Activated CD8-positive, alpha-beta memory T cell treated with anti-CD3 and anti-CD28 coated beads for 36 hours (primary cell): ENCODE measurements at regions not wholly inside any gene's neighbourhood (a gene's known extent, or its start where the extent isn't known, plus 50 kb on each side); places are given as distances from the start of the nearest gene placed in this dataset.

Experiments used
- CTCF ChIA-PET: fragments of 350-600 bp; sonication (Branson Sonifier 250); formaldehyde crosslinking; loops from one replicate; lab custom pipeline; 2021; ENCODE audit warnings: antibody characterized with exemption; lab: Charles Lee
- POLR2A ChIA-PET: fragments of 350-600 bp; sonication (Branson Sonifier 250); formaldehyde crosslinking; loops from one replicate; lab custom pipeline; 2021; ENCODE audit warnings: antibody characterized with exemption; lab: Charles Lee

DNA sequence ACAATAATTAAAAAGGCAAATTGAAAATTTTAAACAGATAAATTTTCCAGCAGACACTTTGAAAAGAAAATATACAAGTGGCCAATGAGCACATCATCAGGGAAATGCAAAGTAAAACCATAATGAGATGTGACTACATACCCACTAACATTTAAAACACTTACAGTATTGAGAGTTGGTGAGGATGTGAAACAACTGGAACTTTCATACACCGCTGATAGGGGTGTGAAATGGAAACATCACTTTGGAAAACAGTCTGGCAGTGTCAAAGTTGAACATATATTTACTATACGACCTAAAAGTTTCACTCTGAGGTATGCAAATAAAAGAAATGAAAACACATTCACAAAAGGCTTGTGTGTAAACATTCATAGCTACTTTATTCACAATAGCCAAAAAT lies 94.0 kb upstream of the GNAO1 start:
- ChIA-PET POLR2A (no interaction called here), CTCF (no interaction called here)

DNA sequence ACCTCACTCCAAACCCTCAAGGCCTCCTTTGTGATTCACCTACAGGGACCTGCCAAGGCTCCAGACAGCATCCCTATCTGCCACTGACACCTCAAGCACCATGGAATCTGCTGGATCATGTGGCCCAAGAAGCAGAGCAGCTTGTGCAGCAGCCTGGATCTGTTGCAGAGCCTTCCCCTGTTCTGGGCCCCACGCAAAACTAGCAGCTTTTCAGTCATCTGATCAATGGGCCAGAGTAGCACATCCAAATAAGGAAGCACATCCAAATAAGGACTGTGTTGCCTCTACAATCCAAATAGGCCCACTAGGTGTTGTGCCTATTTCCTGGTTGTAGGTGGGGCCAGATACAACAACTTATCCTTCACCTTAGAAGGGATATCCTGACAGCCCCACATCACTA lies 97.1 kb upstream of the GNAO1 start:
- POLR2A ChIA-PET, result no interaction called here
- CTCF ChIA-PET, result no interaction called here

DNA sequence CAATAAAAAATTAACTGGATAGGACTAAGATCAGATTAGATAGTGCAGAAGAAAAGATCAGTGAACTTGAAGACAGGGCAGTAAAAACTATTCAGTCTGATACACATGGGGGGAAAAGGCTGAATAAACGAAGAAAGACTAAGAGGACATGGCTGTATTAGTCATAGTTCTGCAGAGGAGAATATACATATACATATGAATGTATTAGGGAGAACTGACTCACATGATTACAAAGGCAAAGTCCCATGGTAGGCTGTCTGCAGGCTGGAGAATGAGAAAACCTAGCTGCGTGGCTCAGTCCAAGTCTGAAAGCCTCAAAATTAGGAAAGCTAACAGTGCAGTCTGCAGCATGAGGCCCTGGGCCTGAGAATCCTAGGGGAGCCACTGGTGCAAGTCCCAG lies 98.2 kb upstream of the GNAO1 start:
- CTCF ChIA-PET, result no interaction called here

DNA sequence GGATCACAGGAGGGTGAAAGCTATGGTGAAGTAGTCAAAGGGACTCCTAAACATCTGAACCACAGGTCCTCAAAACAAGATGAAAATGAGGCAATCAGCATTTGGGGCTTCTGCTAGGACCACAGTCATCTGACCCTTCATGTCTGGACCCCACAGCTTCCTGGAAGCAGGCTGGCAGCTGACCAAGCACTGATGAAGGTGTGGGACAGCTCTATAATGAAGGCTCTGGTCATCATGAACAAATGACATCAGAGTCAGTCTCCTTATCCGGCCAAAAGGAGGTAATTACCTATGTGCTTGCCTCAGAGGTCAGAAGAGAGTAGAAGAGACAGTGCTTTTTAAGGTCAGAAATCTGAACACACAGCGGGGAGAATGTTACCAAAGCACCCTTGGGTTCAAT lies 101.2 kb upstream of the GNAO1 start:
- POLR2A ChIA-PET, result no interaction called here
- CTCF ChIA-PET, result no interaction called here

More for the DNA sequence above, 98.2 kb upstream of the GNAO1 start:
- POLR2A ChIA-PET, result no interaction called here

DNA sequence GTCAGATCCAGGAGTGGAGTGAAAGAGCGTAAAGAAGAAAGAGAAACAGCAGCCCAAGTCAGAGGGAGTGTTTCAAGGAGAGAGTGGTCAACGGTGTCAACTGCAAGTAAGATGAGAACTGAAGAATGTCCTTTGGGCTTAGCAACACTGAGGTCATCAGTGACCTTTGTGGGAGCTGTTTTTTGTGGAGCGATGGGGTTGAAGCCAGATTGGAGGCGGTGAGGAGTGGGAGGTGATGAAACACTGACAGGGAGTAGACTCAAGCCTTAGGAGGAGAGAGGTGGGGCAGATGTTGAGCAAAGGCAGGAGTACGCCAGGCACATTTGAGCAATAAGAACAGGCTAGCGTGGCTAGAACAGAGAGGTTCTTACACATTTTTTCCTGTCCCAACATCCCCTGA lies 103.7 kb upstream of the GNAO1 start:
- ChIA-PET CTCF (no interaction called here), POLR2A (no interaction called here)

DNA sequence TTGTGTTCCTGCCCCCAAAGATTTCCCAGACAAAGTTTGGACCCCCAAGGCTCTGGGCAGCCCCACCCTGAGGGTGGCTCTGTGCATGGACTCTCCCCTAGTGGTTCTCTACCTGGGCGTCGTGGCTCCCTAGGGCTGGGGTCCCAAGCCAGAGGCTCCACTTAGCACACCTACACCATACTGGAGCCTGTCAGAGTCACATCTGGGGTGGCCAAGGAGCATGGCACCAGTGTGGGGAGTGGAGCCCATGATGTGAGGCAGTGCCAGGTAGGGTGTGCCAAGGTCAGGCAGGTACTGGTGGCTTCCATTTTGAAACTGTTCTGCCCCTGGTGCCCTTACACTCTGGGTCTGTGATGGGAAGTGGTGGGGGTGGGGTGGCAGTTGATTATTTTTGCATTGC lies 109.9 kb upstream of the GNAO1 start:
- POLR2A ChIA-PET, result no interaction called here
- CTCF ChIA-PET, result no interaction called here

DNA sequence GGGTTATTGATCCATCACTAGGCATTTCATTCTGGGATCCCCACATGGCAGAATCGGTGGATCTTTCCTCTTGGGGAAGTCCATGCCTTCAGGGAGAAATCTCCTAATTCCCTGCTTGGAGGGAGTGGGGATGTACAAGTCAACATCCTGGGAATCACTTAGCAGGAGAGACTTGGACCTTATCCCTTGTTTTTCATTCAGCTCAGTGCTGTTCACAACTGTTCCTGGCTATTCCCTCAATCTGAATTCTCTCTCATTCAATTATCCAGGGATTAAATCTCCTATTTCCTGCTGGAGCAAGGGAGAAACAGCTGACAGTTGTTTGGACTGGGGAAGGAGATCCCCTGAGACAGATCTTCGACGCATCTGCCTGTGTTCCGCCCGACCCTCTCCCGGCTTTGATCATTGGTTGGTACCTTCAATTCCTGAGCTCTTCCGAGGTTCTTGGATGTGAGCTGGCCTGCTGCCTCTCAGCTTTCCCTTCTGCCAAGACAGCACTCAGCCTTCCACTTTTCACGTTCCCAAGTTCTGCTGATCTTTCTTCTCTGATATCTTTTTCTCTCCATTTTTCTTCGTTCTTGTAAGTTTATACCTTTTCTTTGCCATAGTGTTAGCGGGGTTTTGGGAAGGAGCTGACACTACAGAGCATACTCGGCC lies 115.4 kb upstream of the GNAO1 start:
- ChIA-PET POLR2A (no interaction called here), CTCF (no interaction called here)

DNA sequence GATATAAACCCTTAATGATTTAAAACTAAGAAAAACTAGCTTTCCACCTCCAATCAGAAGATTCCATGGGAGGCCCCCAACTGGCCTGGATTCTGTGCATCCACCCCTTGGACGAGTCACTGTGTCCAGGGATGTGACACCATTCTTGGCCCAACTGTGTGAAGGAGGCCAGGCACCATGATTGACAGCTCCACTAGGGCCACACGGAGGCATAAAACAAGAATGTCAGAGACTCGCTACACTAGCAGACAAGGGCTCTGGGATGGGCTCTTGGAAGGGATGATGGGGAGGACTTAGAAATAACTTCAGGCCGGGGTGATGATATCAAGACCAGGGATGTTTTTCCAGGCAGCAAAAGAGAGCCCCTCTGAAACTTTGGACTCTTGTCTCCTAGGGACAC lies 117.8 kb upstream of the GNAO1 start:
- ChIA-PET CTCF (interaction anchor here (0.6 kb wide), 1 partner anchor 55 kb away, joined by 3 read pairs; no protein-coding TSS in a partner anchor), POLR2A (no interaction called here)

DNA sequence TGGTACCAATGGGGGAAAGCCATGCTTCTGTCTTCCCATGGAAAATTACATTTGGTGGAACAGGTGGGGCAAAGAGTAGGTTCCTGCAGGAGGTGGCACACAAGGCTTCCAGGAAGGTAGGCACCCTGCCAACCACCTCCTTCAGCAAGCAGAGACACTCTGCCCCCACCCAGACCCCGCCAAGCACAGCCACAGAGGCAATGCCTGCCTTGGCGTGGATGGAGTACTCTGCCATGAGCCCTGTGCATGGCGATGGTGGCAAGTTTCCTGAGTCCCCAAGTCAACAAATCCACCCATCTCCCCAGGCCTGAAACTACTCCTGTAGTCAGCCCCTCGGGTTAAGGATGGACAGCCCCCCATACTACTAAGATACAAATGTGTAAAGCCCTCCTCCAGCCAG lies 119.2 kb upstream of the GNAO1 start:
- CTCF ChIA-PET, result no interaction called here

DNA sequence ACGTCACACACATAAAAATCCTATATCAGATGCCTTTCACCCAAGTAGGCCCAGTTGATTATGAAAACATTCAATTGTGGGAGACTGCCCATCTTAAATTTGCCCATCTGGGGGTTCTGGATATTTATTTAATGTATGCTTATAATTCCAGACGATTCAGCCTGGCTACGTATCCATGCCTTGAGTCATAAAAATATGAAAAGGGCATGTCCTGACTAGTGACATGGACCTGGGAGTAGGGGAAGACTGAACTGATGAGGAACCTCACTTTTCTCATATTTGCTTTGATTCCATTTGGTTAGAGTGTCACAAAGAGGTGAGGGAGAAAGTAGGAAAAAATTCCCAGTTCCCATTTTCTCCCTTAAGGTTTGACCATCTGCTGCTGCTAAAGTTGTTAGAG lies 122.5 kb upstream of the GNAO1 start:
- POLR2A ChIA-PET, result no interaction called here
- CTCF ChIA-PET, result no interaction called here

More for the DNA sequence above, 119.2 kb upstream of the GNAO1 start:
- POLR2A ChIA-PET, result no interaction called here

DNA sequence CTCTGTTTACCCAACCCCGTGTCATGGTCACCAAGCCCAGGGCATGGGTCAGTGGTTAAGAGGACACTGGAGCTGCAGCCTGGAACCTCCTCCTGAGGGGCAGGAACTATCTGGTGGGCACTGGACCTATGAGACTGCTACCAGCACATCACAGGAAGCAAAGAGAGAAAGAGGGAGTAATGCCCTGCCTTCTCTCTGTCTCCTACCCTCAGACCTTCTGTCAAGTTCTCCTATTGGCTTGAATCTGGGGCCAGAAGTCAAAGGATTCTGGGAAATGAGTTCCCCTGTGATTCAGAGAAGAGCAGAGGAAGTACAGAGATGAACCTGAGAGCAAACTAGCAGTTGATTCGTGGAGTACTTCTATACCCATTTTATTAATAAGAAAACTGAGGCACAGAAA lies 123.0 kb upstream of the GNAO1 start:
- CTCF ChIA-PET, result interaction anchor here (0.7 kb wide), 1 partner anchor 158 kb away, joined by 4 read pairs; no protein-coding TSS in a partner anchor
- POLR2A ChIA-PET, result no interaction called here

DNA sequence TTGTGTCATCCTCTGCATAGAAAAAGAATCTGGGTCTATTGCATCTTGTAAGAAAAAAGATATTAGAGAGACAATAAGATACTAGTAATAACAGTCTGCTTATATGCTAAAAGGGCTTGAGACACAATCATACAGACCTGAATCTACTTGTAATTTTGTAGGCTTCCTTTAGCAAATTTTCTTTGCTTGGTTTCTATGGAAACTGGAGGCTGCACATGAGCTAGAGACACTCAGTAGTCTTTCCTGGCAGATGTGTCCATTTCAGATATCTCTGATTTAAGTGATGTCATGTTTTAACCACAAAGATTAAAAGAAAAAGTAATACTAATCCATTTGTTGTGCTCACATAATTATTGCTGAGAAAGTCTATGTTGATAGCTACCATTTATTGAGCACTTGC lies 123.9 kb upstream of the GNAO1 start:
- ChIA-PET CTCF (interaction anchor here (1.5 kb wide), 1 partner anchor 135 kb away, joined by 3 read pairs; no protein-coding TSS in a partner anchor), POLR2A (no interaction called here)

DNA sequence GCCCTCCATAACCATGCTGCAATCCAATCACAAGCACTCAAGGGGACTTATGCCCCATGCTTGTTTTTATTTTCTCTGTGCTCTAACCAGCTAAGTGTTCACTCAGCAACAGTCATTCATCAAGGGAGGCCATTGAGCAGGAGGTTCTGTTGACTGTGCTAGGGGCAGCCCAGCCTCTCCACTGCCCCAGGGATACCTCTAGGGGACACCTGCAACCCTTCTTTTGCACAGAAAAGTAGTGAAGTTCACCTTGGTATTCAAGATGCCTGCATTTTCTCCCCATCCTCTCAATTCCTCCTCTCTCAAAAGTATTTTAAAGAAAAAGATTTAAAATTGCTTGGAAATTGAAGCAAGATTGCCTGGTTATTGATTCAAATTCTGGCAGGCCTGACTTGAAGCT lies 124.7 kb upstream of the GNAO1 start:
- ChIA-PET CTCF (interaction anchor here (1.5 kb wide), 1 partner anchor 136 kb away, joined by 3 read pairs; no protein-coding TSS in a partner anchor), POLR2A (no interaction called here)

DNA sequence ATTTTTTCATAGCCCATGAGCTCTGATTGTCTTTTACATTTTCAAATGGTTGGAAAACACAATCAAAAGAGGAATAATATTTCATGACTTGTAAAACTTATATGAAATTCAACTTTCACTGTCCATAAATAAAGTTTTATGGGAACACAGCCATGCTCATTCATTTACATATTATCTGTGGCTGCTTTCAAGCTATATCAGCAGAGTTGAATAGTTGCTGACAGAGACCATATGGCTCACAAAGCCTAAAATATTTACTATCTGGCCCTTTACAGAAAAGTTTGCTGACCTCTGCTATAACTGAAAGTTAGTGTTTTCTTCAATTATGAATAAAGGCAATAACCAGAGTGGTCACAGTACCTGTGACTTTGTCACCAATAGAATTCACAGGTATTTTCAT lies 128.2 kb upstream of the GNAO1 start:
- ChIA-PET POLR2A (no interaction called here), CTCF (no interaction called here)

DNA sequence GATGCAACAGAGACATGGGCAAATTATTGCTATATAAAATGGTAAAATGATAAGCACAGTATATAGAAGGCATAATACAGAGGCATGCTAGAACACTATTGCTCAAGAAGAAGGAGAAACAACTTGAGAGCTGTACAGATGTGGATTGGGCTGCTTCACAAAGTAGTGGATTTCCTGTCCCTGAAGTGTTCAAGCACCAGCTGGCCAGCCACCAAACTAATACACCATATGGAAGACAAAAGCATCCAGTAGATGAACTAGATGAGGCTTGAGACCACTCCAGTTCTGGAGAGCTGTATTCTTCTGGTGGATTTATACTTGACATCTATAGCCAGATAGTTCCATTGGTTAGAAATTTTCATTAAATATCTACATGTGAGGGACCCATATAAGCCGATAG lies 134.1 kb upstream of the GNAO1 start:
- CTCF ChIA-PET, result interaction anchor here (1.0 kb wide), 1 partner anchor 22 kb away, joined by 3 read pairs; no protein-coding TSS in a partner anchor
- POLR2A ChIA-PET, result no interaction called here

DNA sequence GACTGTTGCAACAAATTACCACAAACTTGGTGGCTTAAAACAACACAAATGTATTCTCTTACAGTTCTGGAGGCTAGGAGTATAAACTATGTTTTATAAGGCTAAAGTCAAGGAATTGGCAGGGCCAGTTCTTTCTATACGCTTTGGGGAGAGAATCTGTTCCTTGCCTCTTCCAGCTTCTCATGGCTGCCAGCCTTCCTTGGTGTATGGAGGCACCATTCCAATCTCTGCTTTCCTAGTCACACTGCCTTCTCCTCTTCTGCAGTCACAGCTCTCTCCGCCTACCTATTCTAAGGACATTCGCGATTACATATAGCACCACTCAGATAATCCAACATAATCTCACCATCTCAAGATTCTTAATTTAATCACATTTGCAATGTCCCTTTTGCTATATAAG lies 140.4 kb upstream of the GNAO1 start:
- ChIA-PET POLR2A (no interaction called here), CTCF (interaction anchor here (0.6 kb wide), 1 partner anchor 1307 kb away, joined by 3 read pairs; no protein-coding TSS in a partner anchor)

DNA sequence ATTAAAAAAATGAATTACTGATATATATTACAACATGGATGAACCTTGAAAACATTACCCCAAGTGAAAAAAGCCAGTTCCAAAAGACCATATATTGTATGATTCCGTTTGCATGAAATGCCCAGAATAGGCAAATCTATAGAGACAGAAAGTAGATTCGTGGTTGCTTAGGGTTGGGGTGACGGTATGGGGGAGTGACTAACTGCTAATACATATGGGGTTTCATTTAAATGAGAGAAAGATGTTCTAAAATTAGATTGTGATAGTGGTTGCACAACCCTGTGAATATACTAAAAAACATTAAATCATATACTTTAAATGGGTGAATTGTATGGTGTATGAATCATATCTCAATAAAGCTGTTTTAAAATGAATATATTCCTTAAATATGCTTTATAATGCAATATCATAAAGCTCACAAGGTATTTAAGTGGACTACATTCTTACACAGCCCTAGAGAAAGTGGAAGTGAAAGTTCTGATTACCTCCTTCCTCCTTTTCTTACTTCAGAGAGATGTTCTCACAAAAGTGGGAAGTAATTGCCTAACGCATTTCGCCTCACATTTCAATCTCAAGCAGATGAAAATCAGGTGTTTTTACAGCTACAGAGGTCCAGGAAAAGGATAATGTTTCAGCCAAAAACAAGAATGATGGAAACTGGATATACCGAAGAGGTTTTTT lies 142.7 kb upstream of the GNAO1 start:
- POLR2A ChIA-PET, result no interaction called here
- CTCF ChIA-PET, result interaction anchor here (0.6 kb wide), 1 partner anchor 428 kb away, joined by 3 read pairs; no protein-coding TSS in a partner anchor

DNA sequence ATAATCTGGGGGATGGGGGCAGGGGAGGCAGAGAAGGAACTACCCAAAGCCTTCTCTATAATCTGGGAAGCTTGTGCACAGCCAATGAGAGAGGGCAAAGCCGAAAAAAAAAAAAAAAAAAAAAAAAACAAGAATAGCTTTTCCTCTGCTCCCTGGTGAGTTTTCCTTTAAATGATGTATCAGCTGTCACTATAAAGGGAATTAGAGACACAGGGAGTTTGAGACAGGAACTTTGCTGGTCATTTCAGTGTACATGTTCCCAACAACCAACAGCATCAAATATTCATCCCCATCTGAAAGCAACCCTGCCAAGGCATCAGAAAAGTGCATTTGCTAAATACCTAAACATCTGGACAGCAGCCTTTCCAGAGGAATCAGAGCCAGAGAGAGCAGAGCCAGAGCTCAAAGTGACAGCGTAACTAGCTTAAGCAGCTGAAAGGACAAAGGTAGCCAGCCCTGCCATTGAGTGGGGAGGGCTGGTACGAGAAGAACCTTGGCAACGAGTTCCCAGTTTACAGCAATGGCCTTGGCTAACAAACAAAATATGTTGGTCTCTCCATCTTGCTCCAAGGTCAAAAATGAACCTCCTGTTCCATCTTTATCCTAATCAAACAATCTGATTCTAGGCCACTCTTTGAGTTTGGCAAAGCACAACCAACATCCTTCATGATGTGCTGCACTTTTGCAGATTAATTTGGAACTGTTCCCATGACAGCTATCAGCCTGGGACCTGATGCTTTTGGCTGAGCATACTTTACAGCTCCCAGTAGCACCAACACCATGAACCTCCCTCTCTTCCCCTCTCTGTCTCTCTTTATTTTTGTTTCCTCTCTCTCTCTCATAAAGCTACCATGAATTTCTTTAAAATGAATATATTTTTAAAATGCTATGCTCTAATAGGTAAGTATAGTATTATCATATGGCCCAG lies 143.7 kb upstream of the GNAO1 start:
- ChIA-PET CTCF (no interaction called here), POLR2A (no interaction called here)

DNA sequence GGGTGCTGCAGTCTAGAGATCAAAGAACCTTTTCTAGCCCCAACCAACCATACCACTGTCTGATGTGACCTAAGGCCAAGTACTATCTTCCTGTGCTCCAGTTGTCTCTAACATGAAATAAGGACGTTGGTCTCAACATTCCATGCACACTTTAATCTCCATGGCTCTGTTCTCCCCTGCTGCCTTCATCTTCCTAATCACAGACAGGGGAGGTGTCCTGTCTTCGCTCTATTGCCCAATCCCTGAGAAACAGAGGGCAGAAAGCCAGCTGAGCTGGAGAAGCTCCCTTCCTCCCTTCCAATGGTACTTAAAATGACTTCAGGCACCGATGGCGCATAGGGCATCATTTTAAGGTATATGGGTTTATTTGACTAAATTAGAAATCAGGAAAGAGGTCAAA lies 148.9 kb upstream of the GNAO1 start:
- ChIA-PET POLR2A (no interaction called here), CTCF (no interaction called here)
